ENCODE measurements at regions not wholly inside any gene's neighbourhood (a gene's known extent, or its start where the extent isn't known, plus 50 kb on each side); places are given as distances from the start of the nearest gene placed in this dataset.

- intact Hi-C loops (cut with micrococcal nuclease), result no loop called here
- ChIA-PET CTCF (no interaction called here), POLR2A (no interaction called here), RAD21 (ENCODE audit: low non-redundant PET in 1 of 2, low total read pairs in 2 of 2, uncharacterized antibody in 2 of 2, unreplicated experiment in 2 of 2) (no interaction called here)
- no peak overlapping the region for H2AFZ ChIP-seq (ENCODE audit: low read depth, low read length, poor library complexity, severe bottlenecking)
- H3K4me3 ChIP-seq (replicated peaks in 1 of 2; ENCODE audit: low read depth in 1 of 2, low read length in 2 of 2), result no peak overlapping the region
- H3K27ac ChIP-seq (ENCODE audit: low read depth, low read length), result no peak overlapping the region
- no peak overlapping the region for H3K9ac ChIP-seq (ENCODE audit: low read length)
- BruUV-seq (replicated peaks), result no TSS peak
- H3K36me3 ChIP-seq (ENCODE audit: control insufficient read depth in 1 of 2, insufficient read depth in 2 of 2, low read length in 2 of 2), result no peaks in the 10 kb centered on the region
- no peaks in the 10 kb centered on the region for H3K4me1 ChIP-seq (ENCODE audit: control insufficient read depth in 1 of 2, insufficient read depth in 2 of 2, low read length in 2 of 2)
- H3K27me3 ChIP-seq (ENCODE audit: insufficient read depth, low read length), result 0 out of 2 replicates have a peak, but pooled peaks cover 5% of the 10 kb centered on the region
- H3K79me2 ChIP-seq (ENCODE audit: insufficient read depth, low read length), result no peaks in the 10 kb centered on the region
- DNase-seq (ENCODE audit: low read depth, low spot score) (no peak), ATAC-seq (no peak)
- H3K9me3 ChIP-seq (ENCODE audit: control insufficient read depth in 1 of 2, insufficient read depth in 1 of 2, low read depth in 1 of 2, low read length in 2 of 2), result no peaks in the 10 kb centered on the region
- no peaks in the 10 kb centered on the region for H4K20me1 ChIP-seq (ENCODE audit: insufficient read depth)
- no peak overlapping the region for H3K4me2 ChIP-seq (ENCODE audit: low read length)
- no peaks in the 10 kb centered on the region for H3K9me2 ChIP-seq (ENCODE audit: insufficient read depth)
- TF ChIP-seq MAX (IDR thresholded peaks at IDR 0.05) (no peak), ZNF274 (IDR thresholded peaks at IDR 0.05; ENCODE audit: low read depth, low read length) (no peak), ZFX (IDR thresholded peaks at IDR 0.05) (no peak), EZH2phosphoT487 (IDR thresholded peaks at IDR 0.05; ENCODE audit: borderline replicate concordance) (no peak), CBX3 (IDR thresholded peaks at IDR 0.05; ENCODE audit: low read depth) (no peak), POLR2A (IDR thresholded peaks at IDR 0.05; ENCODE audit: borderline replicate concordance, extremely low read depth, insufficient read depth, insufficient read length) (no peak), RAD21 (IDR thresholded peaks at IDR 0.05; ENCODE audit: low read depth) (no peak), FOSL1 (IDR thresholded peaks at IDR 0.05; ENCODE audit: low read depth) (no peak), EZH2 (IDR thresholded peaks at IDR 0.05) (no peak), JUND (IDR thresholded peaks at IDR 0.05) (no peak), CEBPB (IDR thresholded peaks at IDR 0.05; ENCODE audit: low read depth) (no peak), SIN3A (IDR thresholded peaks at IDR 0.05; ENCODE audit: low read depth) (no peak), ATF3 (IDR thresholded peaks at IDR 0.05) (no peak), YY1 (IDR thresholded peaks at IDR 0.05; ENCODE audit: extremely low read depth, insufficient replicate concordance, low read depth, low read length) (no peak), SRF (IDR thresholded peaks at IDR 0.05; ENCODE audit: low read depth) (no peak)
Observed at GRCh38 chr4:181604546-181604945, 638.7 kb upstream of the TENM3 start.

Data from HCT116 (cell line).